Prostate gland (tissue), 2 donors: ENCODE measurements at regions not wholly inside any gene's neighbourhood (a gene's known extent, or its start where the extent isn't known, plus 50 kb on each side); places are given as distances from the start of the nearest gene placed in this dataset.

Source experiments
- CTCF ChIP-seq, 4 experiments: fragments of 200-600 bp in 2 of 4; fragments of 450-650 bp in 2 of 4; sonication (generic) in 2 of 4; IDR thresholded peaks; 1 replicate in 3 of 4; 2 replicates in 1 of 4; pipeline ENCODE4 v1.5.1; 2016 to 2019; ENCODE audit warnings: antibody characterized with exemption in 4 of 4, mild to moderate bottlenecking in 2 of 4, moderate library complexity in 2 of 4
- POLR2AphosphoS5 ChIP-seq: sonication (generic); formaldehyde crosslinking; IDR thresholded peaks from one replicate; pipeline ENCODE4 v1.6.1; 2017; ENCODE audit warnings: antibody characterized with exemption

- TF ChIP-seq POLR2AphosphoS5 (no peak), CTCF (IDR thresholded peaks at IDR 0.05) (no peak)
These were observed 201.7 kb downstream of the NRP2 start for GRCh38 chr2:205883965-205884364.
